ENCODE measurements at regions not wholly inside any gene's neighbourhood (a gene's known extent, or its start where the extent isn't known, plus 50 kb on each side); places are given as distances from the start of the nearest gene placed in this dataset.

GRCh38 chr7:24123076-24123475 is 160.9 kb upstream of the NPY start:
- TF ChIP-seq EZH2phosphoT487 (IDR thresholded peaks at IDR 0.05; ENCODE audit: insufficient read depth, low read depth) (no peak), EZH2 (IDR thresholded peaks at IDR 0.05; ENCODE audit: insufficient read depth, poor library complexity, severe bottlenecking) (no peak)
